Left forelimb (tissue), 1 donor: ENCODE measurements at regions not wholly inside any gene's neighbourhood (a gene's known extent, or its start where the extent isn't known, plus 50 kb on each side); places are given as distances from the start of the nearest gene placed in this dataset.

Experiments
- DNase-seq: peaks from one replicate; pipeline ENCODE4 v3.0.0-alpha.2; 2018; ENCODE audit warnings: low spot score

DNA sequence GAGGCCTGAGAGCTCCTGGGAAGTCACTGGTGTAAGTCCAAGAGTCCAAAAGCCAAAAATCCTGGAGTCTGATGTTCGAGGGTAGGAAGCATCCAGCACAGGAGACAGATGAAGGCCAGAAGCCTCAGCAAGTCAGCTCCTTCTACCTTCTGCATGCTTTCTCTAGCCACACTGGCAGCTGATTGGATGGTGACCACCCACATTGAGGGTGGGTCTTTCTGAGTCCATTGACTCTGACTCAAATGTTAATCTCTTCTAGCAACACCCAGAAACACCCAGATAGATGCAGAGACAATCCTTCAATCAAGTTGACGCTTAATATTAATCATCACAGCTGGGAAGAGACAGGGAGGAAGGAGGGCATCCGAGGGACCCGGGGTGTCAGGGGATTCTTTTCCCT, 305.8 kb downstream of the AACS start:
- no peak for DNase-seq

DNA sequence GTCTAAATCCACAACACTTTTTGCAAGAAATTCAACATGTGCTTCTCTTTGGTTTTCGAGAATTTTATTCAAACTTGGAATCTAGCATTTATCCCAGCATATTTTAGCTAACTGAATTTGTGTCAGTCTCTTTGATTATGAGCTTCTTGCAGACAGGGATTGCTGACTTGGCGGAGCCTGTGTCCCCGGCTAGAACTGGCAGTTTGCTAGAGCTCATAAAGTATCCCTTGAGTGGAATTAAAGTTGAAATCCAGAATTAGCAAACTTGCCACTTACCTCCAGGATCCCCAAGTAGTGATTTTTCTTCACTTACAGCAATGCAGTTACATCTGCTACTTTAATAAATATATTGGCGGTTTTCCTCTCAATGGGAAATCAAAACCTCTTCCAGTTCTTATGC, 306.9 kb downstream of the AACS start:
- DNase-seq, result no peak

DNA sequence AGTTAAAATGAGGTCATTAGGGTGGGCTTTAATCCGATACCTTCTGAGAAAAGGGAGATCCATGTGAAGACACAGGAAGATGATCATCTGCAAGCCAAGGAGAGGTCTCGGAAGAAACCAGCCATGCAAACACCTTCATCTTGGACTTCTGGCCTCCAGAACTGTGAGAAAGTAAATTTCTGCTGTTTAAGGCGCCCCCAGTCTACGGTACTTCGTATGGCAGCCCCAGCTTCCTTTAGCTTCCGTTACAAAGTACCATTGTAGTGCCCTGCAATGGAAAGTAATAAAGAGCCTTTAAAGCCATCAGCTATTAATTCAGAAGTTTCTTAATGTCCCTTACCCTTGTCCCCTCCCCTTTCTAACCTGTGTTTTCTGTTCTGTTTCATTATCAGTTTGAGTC, 308.1 kb downstream of the AACS start:
- no peak for DNase-seq

DNA sequence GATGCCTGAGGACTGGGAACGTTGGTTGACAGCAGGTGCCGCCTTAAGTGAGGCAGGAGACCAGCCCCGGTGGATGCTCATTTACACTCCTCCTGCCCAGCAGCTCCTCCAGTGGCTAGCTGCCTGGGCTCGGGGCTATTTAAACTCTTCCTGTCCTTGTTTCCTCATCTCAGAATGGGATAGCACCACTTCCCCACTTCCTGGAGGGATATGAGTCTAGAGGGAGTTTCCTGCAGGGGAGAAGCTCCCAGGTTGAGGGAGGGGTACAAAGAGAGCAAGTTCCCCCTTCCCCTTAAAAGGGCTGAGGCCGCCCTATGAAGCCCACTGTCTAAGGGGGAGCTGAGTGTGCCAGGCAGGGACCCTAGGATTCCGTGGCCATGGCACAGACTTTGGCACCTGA, 311.2 kb downstream of the AACS start:
- DNase-seq, result no peak

DNA sequence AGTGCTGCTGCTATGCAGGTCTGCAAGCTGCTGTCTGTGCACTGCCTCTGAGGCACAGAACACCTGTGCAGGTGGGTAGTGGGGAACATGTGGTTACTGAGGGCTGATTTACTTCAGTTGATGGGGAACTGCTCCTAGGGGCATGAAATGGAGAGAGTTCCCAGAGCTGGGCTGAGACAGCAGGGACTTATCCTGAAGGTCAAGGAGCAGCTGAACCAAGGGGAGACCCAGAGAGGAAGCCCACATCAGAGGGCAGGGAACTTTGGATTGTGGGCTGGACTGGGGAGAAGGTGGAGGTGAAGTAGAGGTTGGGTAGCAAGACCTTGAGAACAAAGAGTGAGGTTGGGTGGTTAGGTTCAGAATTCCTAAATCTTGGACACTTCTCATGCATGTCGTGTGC, 311.9 kb downstream of the AACS start:
- DNase-seq, result no peak

DNA sequence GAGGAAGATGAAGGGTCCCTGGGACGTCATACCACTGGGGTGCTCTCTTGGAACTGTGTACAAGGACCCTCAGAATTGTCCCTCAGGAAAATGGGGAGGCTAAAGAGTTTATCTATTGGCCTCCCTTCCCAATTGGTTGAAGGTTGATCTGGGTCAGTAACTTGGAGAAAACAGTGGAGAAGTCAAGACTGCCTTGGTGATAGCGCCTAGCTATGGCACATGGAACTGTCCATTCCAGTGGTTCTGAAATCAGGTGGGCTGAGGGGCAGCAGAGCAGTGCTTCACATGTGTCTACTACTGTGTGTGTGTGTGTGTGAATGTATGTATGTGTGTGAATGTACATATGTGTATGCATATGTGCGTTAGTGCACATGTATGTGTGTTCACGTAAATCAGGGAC, 316.1 kb downstream of the AACS start:
- DNase-seq, result no peak

DNA sequence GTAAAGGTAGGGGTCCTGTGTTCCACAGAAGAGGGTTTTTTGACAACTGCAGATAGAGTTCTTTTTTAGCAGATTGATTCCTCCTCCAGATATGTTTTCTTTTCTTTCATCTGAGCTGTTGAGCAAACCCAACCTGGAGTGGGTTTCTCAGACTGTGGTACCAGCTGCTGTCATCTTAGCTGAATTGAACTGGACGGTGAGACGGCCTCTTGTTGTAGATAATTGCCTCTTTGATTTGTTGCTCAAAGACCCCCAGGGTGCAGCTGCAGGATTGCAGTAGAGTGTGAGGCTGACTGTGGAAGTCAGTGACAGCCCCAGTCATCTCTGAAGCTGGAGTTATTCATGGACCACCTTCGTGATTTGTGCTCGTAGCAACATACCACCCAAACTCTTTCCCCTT, 317.7 kb downstream of the AACS start:
- no peak for DNase-seq

DNA sequence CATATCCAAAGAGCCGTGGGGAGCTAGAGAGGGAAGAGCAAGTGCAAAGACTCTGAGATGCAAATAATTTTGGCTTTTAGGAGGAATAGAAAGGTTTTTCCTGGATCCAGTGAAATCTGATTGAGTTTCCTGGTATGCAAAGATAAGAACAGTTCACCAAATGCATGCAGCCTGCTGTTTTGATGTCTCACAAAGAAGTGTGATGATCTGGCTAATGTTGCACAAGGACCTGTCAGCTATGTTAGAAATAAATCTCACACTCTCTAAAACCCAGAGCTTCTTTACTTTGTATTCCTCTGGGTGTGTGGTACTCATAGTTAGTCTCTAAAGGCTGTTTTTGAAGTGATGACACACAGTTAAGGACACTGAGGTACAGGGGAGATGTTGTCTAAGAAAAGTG, 321.4 kb downstream of the AACS start:
- no peak for DNase-seq

DNA sequence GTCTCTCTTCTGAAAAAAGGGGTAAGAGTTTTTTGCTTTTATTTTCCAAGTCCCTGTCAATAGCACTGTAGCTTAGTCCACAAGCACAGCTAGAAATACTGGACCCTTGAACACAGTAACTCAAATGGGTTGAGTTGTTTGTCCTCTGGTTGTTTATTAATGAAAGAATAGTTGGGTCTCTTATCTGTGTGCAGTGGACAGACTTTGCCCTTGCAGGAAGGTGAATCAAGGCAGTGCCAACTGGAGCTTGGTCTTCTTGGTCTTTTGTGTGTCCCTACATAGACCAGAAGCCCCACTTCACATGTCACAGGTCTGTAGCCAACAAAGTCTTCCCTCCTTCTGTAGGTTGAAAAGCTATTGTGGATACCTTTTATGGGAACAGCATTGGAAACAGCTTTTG, 322.0 kb downstream of the AACS start:
- no peak for DNase-seq

DNA sequence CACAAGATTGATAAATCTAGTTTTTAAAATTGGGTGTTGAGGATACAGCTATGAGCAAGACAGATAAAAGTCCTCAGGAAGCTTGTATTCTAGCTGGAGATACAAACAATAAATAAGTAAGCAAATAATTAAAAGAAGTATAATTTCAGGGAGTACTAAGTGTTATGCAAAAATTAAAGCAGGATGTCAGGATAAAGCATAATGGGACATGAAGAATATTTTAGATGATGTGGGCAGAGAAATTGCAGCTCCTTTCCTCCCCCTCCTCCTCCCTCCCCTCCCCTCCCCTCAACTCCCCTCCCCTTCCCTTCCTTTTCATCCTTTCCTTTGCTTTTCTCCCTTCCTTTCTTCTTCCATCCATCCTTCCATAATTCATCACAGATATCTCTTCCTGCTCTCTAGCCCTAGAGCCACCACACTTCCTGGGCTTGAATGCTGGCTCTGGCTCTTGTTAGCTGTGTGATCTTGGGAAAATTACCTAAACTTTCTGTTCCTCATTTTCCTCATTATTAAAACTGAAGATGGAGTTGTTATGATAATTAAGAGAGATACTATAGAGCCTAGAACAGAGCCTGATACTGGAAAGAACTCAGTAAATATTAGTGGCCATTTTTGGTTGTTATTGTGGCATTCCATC, 323.9 kb downstream of the AACS start:
- DNase-seq, result no peak

DNA sequence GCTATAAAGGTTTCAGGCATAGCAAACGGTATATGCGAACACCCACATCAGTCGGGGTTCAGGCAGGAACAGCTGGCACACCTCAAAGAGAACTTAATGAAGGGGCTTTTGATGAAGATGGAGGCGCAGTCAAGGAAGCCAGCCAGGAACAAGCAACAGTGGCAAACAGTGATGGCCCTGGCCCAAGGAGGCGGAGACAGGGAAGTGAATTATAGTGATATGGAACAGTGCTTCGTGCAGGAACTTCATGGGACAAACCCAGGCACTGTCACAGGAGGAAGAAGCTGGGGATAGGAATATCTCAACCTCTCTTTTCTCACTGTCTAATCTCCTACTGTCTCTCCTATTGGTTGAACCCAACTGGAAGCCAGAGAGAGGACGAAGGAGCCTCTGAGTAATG, 328.3 kb downstream of the AACS start:
- DNase-seq, result no peak

DNA sequence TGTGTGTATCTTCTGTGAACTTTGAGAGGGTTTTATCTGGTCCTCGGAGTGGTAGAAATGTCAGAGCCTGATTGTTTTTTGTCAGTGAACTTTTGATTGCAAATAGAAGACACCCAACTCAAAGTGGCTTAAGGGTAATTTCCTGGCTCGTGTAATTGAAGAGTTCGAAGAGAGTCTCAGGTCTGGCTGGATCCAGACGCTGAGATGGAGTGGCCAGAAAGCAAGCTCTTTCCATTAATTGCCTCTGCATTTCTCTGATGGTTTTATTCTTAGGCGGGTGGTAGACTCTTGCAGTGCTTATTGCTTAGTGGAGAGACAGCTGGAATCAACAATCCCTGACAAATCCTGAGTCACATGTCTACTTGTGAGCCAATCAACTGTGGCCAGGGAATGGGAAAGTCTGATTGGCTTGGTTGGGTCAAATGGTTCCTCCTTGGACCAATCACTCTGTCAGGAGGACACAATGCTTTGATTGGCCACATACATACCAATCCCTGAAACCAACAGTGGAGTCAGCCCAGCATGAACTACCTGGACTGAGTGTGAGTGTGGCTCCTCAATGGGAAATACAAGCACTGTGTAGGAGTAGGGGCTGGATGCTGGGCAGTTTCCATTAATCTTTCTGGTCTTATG, 330.5 kb downstream of the AACS start:
- no peak for DNase-seq

DNA sequence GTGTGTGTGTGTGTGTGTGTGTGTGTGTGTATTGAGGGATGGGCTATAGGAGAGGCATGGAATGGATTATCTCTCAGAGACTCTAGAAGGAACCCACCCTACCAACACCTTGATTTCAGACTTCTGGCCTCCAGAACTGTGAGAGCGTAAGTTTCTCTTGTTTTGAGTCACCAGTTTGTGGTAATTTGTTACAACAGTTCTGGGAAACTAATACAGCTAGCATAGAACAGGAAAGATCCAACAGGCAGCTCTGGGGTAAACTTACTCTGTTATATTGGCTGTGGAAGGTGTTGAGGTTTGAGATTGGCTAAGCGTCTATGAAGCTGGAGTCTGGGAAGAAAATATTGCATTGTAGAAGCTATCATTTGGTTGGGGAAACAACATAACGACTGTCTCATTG, 334.3 kb downstream of the AACS start:
- DNase-seq, result no peak

DNA sequence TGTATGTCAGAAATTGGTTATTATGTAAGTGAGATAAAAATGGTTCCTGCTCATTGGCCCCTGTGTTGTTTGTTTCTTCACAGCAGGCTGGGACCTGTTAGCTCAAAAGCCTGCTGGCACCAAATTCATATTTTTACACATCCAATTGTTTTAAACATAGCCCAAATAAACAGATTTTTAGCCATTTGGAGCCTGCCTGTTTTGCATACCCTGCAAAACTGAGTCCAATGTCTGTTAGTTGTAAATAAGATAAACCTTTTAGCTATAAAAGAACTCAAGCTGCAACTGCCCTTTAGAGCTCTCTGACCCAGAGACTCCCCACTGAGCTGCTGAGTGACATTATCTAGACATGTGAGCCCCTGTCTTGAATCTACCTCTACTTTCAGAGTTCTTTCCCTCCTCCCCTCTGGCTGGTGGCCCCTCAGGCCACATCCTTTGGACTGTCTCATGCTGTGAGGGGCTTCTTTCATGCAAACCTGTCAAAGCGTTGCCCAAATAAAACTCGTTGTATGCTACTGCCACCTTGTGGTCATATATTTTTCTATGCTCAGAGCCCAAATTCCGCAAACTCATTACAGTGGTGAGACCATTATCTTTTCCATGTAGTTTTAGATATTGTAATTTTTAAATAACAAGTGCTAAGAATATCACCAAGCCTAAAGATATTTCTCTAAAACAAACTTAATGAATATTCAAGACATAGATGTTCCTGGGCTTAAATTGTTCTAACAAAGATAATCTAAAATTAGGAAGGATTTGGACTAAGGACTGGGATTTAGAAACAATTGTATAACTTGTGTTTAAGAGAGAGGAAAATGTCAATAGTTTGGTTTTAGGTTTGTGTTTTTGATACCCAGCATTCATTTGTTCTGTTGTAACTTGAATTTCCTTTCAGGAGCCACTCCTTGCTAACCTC, 337.9 kb downstream of the AACS start:
- no peak for DNase-seq

DNA sequence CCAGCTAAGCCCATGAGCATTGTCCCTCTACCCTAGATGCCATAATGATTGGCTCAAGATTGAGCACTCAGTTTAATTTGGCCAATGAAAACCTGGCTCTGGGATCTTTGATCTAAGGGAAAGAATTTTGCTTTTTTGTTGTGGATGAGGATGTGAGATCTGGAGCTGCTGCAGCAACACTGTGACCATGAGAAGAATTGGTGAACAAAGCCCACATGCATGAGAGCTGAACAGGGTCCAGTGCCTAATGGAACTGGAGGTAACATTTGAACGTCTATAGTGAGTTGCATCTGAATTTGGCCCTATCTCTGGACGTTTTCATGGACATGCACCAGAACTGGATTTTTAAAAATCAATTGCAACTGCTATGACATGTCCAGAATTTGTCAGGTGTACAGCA, 338.6 kb downstream of the AACS start:
- DNase-seq, result no peak

DNA sequence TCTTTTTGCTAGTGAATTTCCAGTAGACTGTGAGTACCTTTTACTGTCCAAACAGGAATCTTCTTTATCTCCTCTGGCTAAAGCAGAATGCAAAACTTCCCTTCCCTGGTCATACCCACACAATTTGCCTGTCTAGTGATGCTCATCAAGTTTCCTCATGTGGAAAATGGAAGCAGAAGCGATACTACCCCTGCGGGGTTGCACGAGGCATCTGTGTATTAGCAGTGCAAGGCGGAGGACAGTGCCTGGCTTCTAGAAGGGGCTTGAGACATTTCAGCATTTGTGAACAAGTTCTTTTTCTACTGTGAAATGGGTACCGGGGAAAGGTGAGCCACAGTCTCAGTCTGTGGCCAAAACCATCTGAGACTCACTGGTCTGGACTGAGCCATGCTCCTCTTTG, 340.9 kb downstream of the AACS start:
- DNase-seq, result no peak

DNA sequence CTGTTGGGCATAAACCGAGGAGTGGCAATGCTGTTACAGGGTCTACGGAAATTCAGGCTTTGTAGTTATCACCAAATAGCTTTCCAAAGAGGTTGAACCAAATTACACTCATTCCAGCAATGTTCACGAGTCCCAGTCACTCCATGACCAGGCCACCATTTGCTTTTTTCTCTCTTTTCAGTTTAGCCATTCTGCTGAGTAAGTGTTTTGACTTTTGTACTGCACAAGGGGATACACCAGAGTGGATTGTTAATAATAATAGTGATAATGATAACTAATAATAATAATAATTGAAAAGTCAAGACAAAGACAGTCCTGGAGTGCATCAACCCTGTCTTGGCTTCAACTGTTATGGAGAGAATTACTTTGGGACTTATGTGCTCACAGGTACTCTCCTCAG, 343.5 kb downstream of the AACS start:
- no peak for DNase-seq

DNA sequence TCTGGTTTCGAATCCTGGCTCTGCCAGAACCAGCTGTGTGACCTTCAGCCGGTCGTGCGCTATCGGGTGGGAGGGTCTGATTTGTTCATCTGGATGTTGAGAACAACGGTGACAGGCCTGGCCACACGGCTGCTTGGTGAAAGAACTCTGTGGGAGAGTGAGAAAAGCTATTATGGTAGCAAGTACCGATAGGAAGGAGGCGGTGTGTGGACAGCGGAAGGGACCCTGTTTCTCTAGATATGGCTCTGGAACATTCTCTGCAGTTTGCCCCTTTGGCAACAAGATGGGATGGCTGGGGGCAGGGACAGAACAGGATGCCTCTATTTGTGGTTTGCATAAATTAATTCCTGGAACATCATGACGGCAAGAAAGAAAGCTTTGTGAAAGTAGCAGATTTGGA, 347.3 kb downstream of the AACS start:
- no peak for DNase-seq

DNA sequence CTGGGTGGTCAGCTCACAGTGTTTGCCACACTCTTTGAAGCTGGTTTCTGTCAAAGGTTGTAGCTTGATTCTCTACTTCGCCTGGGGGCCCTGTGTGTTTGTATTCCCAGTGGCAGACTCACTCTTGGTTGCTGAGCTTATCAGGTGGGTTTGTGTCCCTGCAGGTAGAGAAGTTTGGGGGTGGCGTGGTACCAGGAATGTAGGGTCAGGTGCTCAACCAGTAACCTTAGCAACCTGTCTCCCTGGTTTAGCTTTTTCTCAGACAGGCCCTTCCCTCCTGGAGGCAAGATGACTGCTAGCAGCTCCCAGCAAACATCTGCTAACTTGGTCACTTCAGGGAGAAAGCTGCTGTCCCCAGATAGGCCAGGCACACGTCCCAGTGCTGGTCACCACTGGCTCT, 352.2 kb downstream of the AACS start:
- DNase-seq, result no peak

DNA sequence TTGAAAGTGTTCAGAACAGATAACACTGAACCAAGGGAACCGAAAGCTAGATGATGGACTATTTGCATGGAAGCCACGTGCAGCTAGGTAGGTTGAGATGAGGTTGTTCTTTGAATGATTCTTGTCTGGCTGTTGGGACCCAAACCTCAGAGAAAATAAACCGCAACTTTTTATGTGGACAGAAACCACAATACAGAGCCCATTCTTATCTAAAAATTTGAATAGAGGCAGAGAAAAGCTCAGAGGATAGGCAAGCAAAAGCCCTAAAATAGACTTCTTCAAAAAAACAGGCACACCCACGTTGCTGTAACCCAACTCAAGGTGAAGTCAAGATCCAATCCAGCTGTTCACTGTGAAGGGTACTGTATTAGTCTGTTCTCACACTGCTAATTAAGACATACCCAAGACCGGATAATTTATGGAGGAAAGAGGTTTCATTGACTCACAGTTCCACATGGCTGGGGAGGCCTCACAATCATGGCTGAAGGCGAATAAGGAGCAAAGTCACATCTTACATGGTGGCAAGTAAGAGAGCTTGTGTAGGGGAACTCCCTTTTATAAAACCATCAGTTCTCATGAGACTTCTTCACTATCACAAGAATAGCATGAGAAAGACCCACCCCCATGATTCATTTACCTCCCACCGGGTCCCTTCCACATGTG, 353.8 kb downstream of the AACS start:
- no peak for DNase-seq

DNA sequence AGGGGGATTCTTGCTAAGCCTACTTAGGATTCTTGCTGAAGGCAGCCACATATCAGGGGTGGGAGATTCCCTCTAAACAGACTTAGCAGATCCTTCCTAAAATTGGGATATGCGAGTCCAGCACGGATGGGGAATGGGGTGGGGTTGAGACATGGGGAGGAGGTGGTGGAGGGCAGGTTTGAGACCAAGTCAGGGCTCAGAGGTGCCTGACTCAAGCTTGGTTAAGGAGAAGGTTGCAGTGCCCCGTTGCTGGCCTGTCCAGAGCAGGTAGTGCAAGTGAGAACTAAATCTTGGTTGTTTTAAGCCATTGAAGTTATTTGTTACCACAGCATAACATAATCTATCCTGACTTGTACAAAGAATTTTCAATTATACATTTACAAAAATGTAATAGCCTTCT, 359.7 kb downstream of the AACS start:
- no peak for DNase-seq

DNA sequence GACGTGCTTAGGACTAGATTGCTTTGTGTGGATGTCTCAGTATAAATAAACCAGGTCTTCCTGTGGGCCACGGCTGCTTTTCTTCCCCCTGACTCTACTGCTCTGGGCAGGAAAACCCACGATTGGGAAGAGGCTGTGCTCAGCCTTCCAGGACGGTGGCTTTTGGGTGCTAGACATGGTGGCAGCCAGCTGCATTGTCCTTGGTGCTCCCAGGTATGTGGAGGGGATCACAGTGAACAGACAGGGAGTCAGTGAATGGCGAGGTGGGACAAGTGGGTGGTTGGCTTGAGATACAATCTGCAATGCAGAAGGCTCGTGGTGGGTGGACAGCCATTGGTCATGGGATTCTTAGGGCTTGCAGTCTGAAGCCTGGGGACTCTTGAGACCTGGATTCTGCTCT, 366.3 kb downstream of the AACS start:
- DNase-seq, result no peak

DNA sequence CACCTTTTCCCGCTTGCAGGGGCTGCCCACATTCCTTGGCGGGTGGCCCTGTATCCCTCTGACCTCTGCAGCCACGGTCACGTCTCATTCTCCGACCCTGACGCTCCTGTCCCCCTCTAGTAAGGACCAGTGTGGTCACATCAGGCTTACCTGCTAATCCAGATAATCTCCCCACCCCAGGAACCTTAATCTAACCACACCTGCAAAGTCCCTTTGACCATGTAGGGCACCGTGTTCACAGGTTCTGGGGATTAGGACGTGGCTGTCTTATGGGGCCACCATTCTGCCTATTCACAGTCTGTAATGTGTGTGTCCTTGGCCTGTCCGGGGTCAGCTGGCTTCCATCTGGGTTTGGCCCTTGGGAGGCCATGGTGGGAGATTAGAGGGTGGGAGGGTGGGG, 368.9 kb downstream of the AACS start:
- no peak for DNase-seq
